MM.1S (cell line): ENCODE measurements at regions not wholly inside any gene's neighbourhood (a gene's known extent, or its start where the extent isn't known, plus 50 kb on each side); places are given as distances from the start of the nearest gene placed in this dataset.

Experiments used
- DNase-seq: peaks from one replicate; pipeline ENCODE4 v3.0.0-alpha.2; 2015
- H2AFZ ChIP-seq: fragments of 300-600 bp; sonication (generic); 2 replicates; pipeline ENCODE4 v1.6.0; 2016; ENCODE audit warnings: antibody characterized with exemption, low read length
- H3F3A ChIP-seq: fragments of 300-600 bp; sonication (generic); 2 replicates; pipeline ENCODE4 v1.6.1; 2016; ENCODE audit warnings: mild to moderate bottlenecking, antibody characterized with exemption, low read length, moderate library complexity, mixed read lengths; ENCODE audit not compliant: insufficient read depth
- H3K27ac ChIP-seq: fragments of 300-600 bp; sonication (generic); 2 replicates; pipeline ENCODE4 v1.5.1; 2016; ENCODE audit warnings: mild to moderate bottlenecking, low read length
- H3K27me3 ChIP-seq: fragments of 300-600 bp; sonication (generic); replicated peaks from 2 replicates; pipeline ENCODE4 v1.6.0; 2016; ENCODE audit warnings: low read length; ENCODE audit not compliant: insufficient read depth
- H3K36me3 ChIP-seq: fragments of 300-600 bp; sonication (generic); replicated peaks from 2 replicates; pipeline ENCODE4 v1.6.1; 2016; ENCODE audit warnings: mild to moderate bottlenecking, low read length, mixed read lengths; ENCODE audit not compliant: insufficient read depth
- H3K4me1 ChIP-seq: fragments of 300-600 bp; sonication (generic); 2 replicates; pipeline ENCODE4 v1.6.1; 2016; ENCODE audit warnings: low read length, mixed read lengths
- H3K4me2 ChIP-seq: fragments of 300-600 bp; sonication (generic); 2 replicates; pipeline ENCODE4 v1.6.0; 2016; ENCODE audit warnings: low read depth, low read length
- H3K4me3 ChIP-seq: fragments of 300-600 bp; sonication (generic); 2 replicates; pipeline ENCODE4 v1.5.1; 2016; ENCODE audit warnings: low read length, mixed read lengths
- H3K79me2 ChIP-seq: fragments of 300-600 bp; sonication (generic); 2 replicates; pipeline ENCODE4 v1.6.1; 2016; ENCODE audit warnings: mixed run types, low read length, mixed read lengths
- H3K9ac ChIP-seq: fragments of 300-600 bp; sonication (generic); 2 replicates; pipeline ENCODE4 v1.6.1; 2016; ENCODE audit warnings: low read length, mixed read lengths
- H3K9me2 ChIP-seq: fragments of 300-600 bp; sonication (generic); replicated peaks from 2 replicates; pipeline ENCODE4 v1.6.1; 2016; ENCODE audit warnings: mild to moderate bottlenecking, low read length, mixed read lengths; ENCODE audit not compliant: insufficient read depth
- H3K9me3 ChIP-seq: fragments of 300-600 bp; sonication (generic); replicated peaks from 2 replicates; pipeline ENCODE4 v1.6.1; 2016; ENCODE audit warnings: mild to moderate bottlenecking, low read length, mixed read lengths; ENCODE audit not compliant: insufficient read depth
- H4K20me1 ChIP-seq: fragments of 300-600 bp; sonication (generic); 2 replicates; pipeline ENCODE4 v1.6.1; 2016; ENCODE audit warnings: mild to moderate bottlenecking, low read length, moderate library complexity, mixed read lengths; ENCODE audit not compliant: insufficient read depth
- EZH2 ChIP-seq: fragments of 300-600 bp; sonication (generic); optimal IDR thresholded peaks from 2 replicates; pipeline ENCODE3; 2017; ENCODE audit warnings: low read depth, mild to moderate bottlenecking, antibody characterized with exemption, low read length, mixed read lengths
- EZH2phosphoT487 ChIP-seq: fragments of 300-600 bp; sonication (generic); IDR thresholded peaks from 2 replicates; pipeline ENCODE4 v1.6.1; 2018; ENCODE audit warnings: antibody characterized with exemption, low read length
- TF ChIP-seq, protein P1 (sequence below): fragments of 300-600 bp; sonication (generic); IDR thresholded peaks from 2 replicates; pipeline ENCODE4 v1.5.1; 2016; ENCODE audit warnings: antibody characterized with exemption, low read length, mixed read lengths

DNA sequence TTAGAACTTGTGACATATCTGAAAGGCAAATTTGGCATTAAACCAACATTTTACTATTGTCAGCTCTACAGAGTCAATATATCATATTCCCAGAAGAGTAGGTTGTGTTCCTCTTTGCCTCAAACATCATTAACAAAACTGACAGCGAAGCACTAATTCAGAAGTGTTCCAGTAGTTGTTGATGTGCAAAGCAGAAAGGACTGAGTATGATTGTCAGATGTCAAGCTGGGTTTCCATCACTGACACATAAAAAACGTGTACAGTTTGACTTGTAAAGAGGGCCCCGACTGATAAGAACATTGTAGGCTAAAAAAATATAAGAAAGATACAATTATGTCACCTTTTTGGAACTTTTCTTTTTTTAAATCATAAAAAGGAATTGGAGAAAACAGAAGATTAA, 101.5 kb upstream of the ZNF608 start:
- Histone ChIP-seq H3F3A (no peaks in the 10 kb centered on the region), H3K36me3 (no peaks in the 10 kb centered on the region), H2AFZ (no peak overlapping the region), H3K9ac (no peak overlapping the region), H3K79me2 (no peaks in the 10 kb centered on the region), H3K4me1 (no peaks in the 10 kb centered on the region), H3K27ac (no peak overlapping the region), H3K4me3 (no peak overlapping the region), H3K27me3 (no peaks in the 10 kb centered on the region), H4K20me1 (no peaks in the 10 kb centered on the region), H3K9me3 (no peaks in the 10 kb centered on the region), H3K9me2 (no peaks in the 10 kb centered on the region), H3K4me2 (no peak overlapping the region)
- TF ChIP-seq EZH2 (no peak), EZH2phosphoT487 (no peak)
- TF ChIP-seq, protein P1, sequence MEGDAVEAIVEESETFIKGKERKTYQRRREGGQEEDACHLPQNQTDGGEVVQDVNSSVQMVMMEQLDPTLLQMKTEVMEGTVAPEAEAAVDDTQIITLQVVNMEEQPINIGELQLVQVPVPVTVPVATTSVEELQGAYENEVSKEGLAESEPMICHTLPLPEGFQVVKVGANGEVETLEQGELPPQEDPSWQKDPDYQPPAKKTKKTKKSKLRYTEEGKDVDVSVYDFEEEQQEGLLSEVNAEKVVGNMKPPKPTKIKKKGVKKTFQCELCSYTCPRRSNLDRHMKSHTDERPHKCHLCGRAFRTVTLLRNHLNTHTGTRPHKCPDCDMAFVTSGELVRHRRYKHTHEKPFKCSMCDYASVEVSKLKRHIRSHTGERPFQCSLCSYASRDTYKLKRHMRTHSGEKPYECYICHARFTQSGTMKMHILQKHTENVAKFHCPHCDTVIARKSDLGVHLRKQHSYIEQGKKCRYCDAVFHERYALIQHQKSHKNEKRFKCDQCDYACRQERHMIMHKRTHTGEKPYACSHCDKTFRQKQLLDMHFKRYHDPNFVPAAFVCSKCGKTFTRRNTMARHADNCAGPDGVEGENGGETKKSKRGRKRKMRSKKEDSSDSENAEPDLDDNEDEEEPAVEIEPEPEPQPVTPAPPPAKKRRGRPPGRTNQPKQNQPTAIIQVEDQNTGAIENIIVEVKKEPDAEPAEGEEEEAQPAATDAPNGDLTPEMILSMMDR: no peak
- no peak for DNase-seq

DNA sequence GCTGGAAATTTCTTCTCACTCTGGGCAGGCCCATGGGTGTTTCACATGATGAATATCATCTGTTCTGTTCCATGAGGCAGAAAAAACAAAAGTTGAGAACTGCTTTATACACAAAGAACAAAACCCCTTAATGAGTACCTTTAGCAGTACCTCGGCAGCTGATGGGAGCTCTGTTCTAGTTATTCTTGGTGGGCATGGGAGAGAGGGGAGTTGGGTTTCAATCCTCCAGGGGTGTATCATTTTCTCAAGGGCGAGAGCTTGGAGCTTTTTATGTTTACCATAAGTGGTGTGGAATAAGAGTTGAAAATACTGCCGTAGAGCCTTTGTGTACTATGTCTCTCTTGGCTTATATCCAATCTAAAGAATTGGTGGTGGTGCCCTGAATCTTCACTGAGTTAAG, 103.3 kb upstream of the ZNF608 start:
- no peaks in the 10 kb centered on the region for H4K20me1 ChIP-seq

DNA sequence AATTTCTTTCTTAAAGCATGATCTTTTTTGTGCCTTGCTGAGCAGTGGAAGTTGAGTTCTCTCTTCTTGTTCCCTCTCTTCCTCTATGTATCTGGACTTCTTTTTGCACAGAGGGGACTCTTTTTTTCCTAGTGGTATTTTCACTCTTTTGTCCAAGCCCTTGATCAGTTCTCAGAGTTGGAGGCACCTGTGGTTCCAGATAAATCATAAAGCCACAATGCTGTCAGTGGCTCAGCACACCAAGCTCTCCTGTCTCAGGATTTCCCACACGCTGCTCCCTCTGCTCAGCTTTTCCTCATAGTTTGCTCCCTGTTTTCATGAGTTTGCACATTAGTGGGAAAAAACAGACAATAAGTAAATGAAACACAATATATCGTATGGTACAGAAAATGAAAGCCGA, 110.3 kb upstream of the ZNF608 start:
- H3K4me2 ChIP-seq: no peak overlapping the region

More for the DNA sequence above, 103.3 kb upstream of the ZNF608 start:
- Histone ChIP-seq H3K9ac (no peak overlapping the region), H3K4me3 (no peak overlapping the region), H3K4me2 (no peak overlapping the region), H3K4me1 (no peaks in the 10 kb centered on the region), H3K9me3 (no peaks in the 10 kb centered on the region), H3K27me3 (no peaks in the 10 kb centered on the region), H2AFZ (no peak overlapping the region), H3K27ac (no peak overlapping the region), H3K36me3 (no peaks in the 10 kb centered on the region), H3K9me2 (no peaks in the 10 kb centered on the region), H3F3A (no peaks in the 10 kb centered on the region), H3K79me2 (no peaks in the 10 kb centered on the region)
- TF ChIP-seq EZH2phosphoT487: no peak
- no peak for TF ChIP-seq EZH2
- TF ChIP-seq, protein P1: no peak
- DNase-seq: no peak

More for the DNA sequence above, 110.3 kb upstream of the ZNF608 start:
- Histone ChIP-seq H3K9ac (no peak overlapping the region), H3K4me3 (no peak overlapping the region), H3K36me3 (no peaks in the 10 kb centered on the region), H3K27ac (no peak overlapping the region), H3K27me3 (no peaks in the 10 kb centered on the region), H3F3A (no peaks in the 10 kb centered on the region), H3K9me2 (no peaks in the 10 kb centered on the region), H2AFZ (no peak overlapping the region), H4K20me1 (no peaks in the 10 kb centered on the region), H3K79me2 (no peaks in the 10 kb centered on the region), H3K9me3 (no peaks in the 10 kb centered on the region), H3K4me1 (no peaks in the 10 kb centered on the region)
- no peak for DNase-seq
- TF ChIP-seq, protein P1: no peak
- no peak for TF ChIP-seq EZH2phosphoT487
- TF ChIP-seq EZH2: no peak
